HepG2 (cell line): ENCODE measurements at regions not wholly inside any gene's neighbourhood (a gene's known extent, or its start where the extent isn't known, plus 50 kb on each side); places are given as distances from the start of the nearest gene placed in this dataset.

Experiments
- ATAC-seq: fragments of 200-7000 bp; cut with Tn5 transposase; 3 replicates; pipeline ENCODE4 v1.9.1; 2020; ENCODE audit warnings: mild to moderate bottlenecking, moderate library complexity
- BruUV-seq: library from RNA; stranded (reverse); fragments of 400-500 nt; replicated peaks from 2 replicates; lab custom pipeline; 2021; lab: Mats Ljungman, UMichigan
- CTCF ChIA-PET: fragments of 300-600 bp; formaldehyde crosslinking; extraction: SDS; loops from one replicate; lab custom pipeline; 2021; ENCODE audit warnings: low total read pairs, inconsistent platforms, low intra/inter-chr PET ratio; lab: Yijun Ruan, JAX
- POLR2A ChIA-PET: fragments of 350-600 bp; sonication (Branson Sonifier 250); formaldehyde crosslinking; loops from one replicate; lab custom pipeline; 2020; ENCODE audit warnings: antibody characterized with exemption, inconsistent platforms; lab: Yijun Ruan, JAX
- DNase-seq: peaks from one replicate; pipeline ENCODE4 v3.0.0-alpha.2; 2015; ENCODE audit warnings: low spot score
- FAIRE-seq: peaks from 3 replicates; lab custom pipeline; 2011; peaks lifted over from hg19 to GRCh38; lab: Jason Lieb, UNC
- H2AFZ ChIP-seq: one replicate; pipeline ENCODE4 v1.6.1; 2011; ENCODE audit warnings: low read length, inconsistent platforms
- H3K27ac ChIP-seq: fragments of 300-600 bp; 3 replicates; pipeline ENCODE4 v1.8.0; 2011; ENCODE audit warnings: mixed run types, mild to moderate bottlenecking, mixed read lengths, low read length, inconsistent platforms; ENCODE audit not compliant: insufficient read depth; ENCODE audit errors: extremely low read length
- H3K27me3 ChIP-seq, 2 experiments: fragments of 200-600 bp in 1 of 2; 2 replicates in 1 of 2; 3 replicates in 1 of 2; pipeline versions ENCODE4 v1.6.0 to v1.8.0; 2011; ENCODE audit warnings: low read length in 2 of 2, mild to moderate bottlenecking in 2 of 2, moderate library complexity in 2 of 2, inconsistent platforms in 1 of 2; ENCODE audit not compliant: insufficient read depth in 2 of 2, control insufficient read depth in 1 of 2
- H3K36me3 ChIP-seq, 2 experiments: fragments of 200-600 bp in 1 of 2; replicated peaks in 1 of 2; 2 replicates in 1 of 2; 3 replicates in 1 of 2; pipeline versions ENCODE4 v1.5.1 to v1.8.0; 2011; ENCODE audit warnings: low read length in 2 of 2, inconsistent platforms in 1 of 2; ENCODE audit not compliant: insufficient read depth in 2 of 2, control insufficient read depth in 1 of 2
- H3K4me1 ChIP-seq: 2 replicates; pipeline ENCODE4 v1.5.1; 2012; ENCODE audit warnings: low read length, inconsistent platforms; ENCODE audit not compliant: insufficient read depth
- H3K4me2 ChIP-seq: 2 replicates; pipeline ENCODE4 v1.6.0; 2011; ENCODE audit warnings: low read depth, low read length, inconsistent platforms
- H3K4me3 ChIP-seq, 3 experiments: fragments of 200-600 bp in 1 of 3; sonication (generic), shearing (Covaris generic) in 1 of 3; replicated peaks in 1 of 3; 2 replicates each; pipeline ENCODE4 v1.5.1; 2011 to 2016; ENCODE audit warnings: low read length in 3 of 3, inconsistent platforms in 2 of 3, low read depth in 2 of 3, mild to moderate bottlenecking in 2 of 3, control low read depth in 1 of 3, mixed read lengths in 1 of 3; ENCODE audit not compliant: insufficient read depth in 1 of 3
- H3K79me2 ChIP-seq: one replicate; pipeline ENCODE4 v1.6.1; 2011; ENCODE audit warnings: low read length, inconsistent platforms; ENCODE audit not compliant: insufficient read depth
- H3K9ac ChIP-seq: 2 replicates; pipeline ENCODE4 v1.6.0; 2011; ENCODE audit warnings: mild to moderate bottlenecking, low read depth, low read length, inconsistent platforms; ENCODE audit not compliant: insufficient read depth
- H3K9me3 ChIP-seq: 2 replicates; pipeline ENCODE4 v1.5.1; 2012; ENCODE audit warnings: mild to moderate bottlenecking, low read length
- H4K20me1 ChIP-seq: 2 replicates; pipeline ENCODE4 v1.6.0; 2011; ENCODE audit warnings: inconsistent platforms, mild to moderate bottlenecking, low read length, moderate library complexity; ENCODE audit not compliant: insufficient read depth
- CBX2 ChIP-seq, 2 experiments: fragments of 200-600 bp in 1 of 2; sonication (generic); formaldehyde crosslinking in 1 of 2; IDR thresholded peaks; 2 replicates each; pipeline versions ENCODE4 v1.7.0 to v1.8.1; 2018 to 2022; ENCODE audit warnings: low read depth in 2 of 2, low read length in 1 of 2, mild to moderate bottlenecking in 1 of 2, missing genetic modification reagents in 1 of 2
- SP5 ChIP-seq: IDR thresholded peaks from 2 replicates; pipeline ENCODE4 v1.6.1; 2016; ENCODE audit warnings: low read depth, borderline replicate concordance
- SSRP1 ChIP-seq: IDR thresholded peaks from 2 replicates; pipeline ENCODE4 v1.6.1; 2016; ENCODE audit warnings: control low read depth
- ZC3H4 ChIP-seq: sonication (generic); formaldehyde crosslinking; IDR thresholded peaks from 2 replicates; pipeline ENCODE4 v1.4.0; 2020; ENCODE audit warnings: missing genetic modification reagents, borderline replicate concordance
- ZNF383 ChIP-seq: sonication (generic); formaldehyde crosslinking; IDR thresholded peaks from 2 replicates; pipeline ENCODE4 v1.4.0; 2020; ENCODE audit warnings: missing genetic modification reagents, mild to moderate bottlenecking, borderline replicate concordance
- ZNF550 ChIP-seq: sonication (generic); formaldehyde crosslinking; IDR thresholded peaks from 2 replicates; pipeline ENCODE4 v1.4.0; 2020; ENCODE audit warnings: mild to moderate bottlenecking, missing genetic modification reagents, borderline replicate concordance
- ZNF616 ChIP-seq: sonication (generic); formaldehyde crosslinking; IDR thresholded peaks from 2 replicates; pipeline ENCODE4 v1.5.0; 2020; ENCODE audit warnings: low read depth, mild to moderate bottlenecking, missing genetic modification reagents
- ZNF672 ChIP-seq: sonication (generic); formaldehyde crosslinking; IDR thresholded peaks from 2 replicates; pipeline ENCODE4 v1.8.1; 2022; ENCODE audit warnings: missing genetic modification reagents
- ZNF7 ChIP-seq: IDR thresholded peaks from 2 replicates; pipeline ENCODE4 v1.6.1; 2016; ENCODE audit warnings: missing biosample characterization, missing genetic modification reagents
- WGBS: methylation state at CpG from one replicate; pipeline ENCODE4 v1.1.6; 2017; ENCODE audit warnings: low lambda C conversion rate; 5-methylcytosine and 5-hydroxymethylcytosine counted together
- in situ Hi-C: cut with HindIII; loops from 2 replicates; pipeline ENCODE4 v1.10.0; 2017; ENCODE audit warnings: low pct_unique_long_range_greater_than_20kb; ENCODE audit not compliant: extremely low pct_ligation_motif_present
- intact Hi-C: fragments of 100-400 bp; cut with micrococcal nuclease; formaldehyde crosslinking; loops from one replicate; pipeline ENCODE4 v1.10.0; 2022; ENCODE audit not compliant: unreplicated experiment
- TF ChIP-seq, protein P1 (sequence below): sonication (generic); formaldehyde crosslinking; IDR thresholded peaks from 2 replicates; pipeline ENCODE4 v1.4.0; 2020; ENCODE audit warnings: missing genetic modification reagents

DNA sequence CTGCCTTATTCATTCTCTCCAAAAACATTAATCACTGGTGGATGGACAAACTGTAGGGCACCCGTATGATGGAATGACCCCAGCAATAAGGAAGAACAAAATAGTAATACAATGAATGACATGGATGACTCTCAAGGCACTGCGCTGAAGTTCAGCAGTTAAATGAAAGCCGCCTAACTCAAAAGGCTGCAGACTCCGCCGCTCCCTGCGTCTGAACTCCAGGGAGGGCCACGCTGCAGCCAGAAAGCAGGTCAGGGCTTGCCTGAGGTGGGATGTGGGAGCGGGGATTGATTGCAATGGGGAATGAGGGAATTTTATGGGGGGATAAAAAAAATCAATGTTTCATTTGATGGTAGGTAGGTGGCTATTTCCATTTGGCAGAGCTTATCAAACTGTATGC is 86.5 kb upstream of the LAPTM4A start:
- FAIRE-seq (no peak), DNase-seq (no peak), ATAC-seq (no peak)
- POLR2A ChIA-PET: interaction anchor here (3.1 kb wide), 1 partner anchor 87 kb away, joined by 27 read pairs; the partner anchor contains the start of gene SDC1
- TF ChIP-seq CBX2 (IDR thresholded peaks at IDR 0.05; ENCODE audit: low read depth, low read length) (no peak), CBX2 (CRISPR knock-in tag; IDR thresholded peaks at IDR 0.05; ENCODE audit: low read depth) (no peak), ZNF616 (CRISPR knock-in tag) (no peak), ZNF550 (no peak), SSRP1 (CRISPR knock-in tag) (no peak), ZNF383 (CRISPR knock-in tag) (no peak), ZC3H4 (no peak), ZNF7 (CRISPR knock-in tag) (peak; percentile 91), SP5 (CRISPR knock-in tag) (no peak), ZNF672 (no peak)
- TF ChIP-seq, protein P1, sequence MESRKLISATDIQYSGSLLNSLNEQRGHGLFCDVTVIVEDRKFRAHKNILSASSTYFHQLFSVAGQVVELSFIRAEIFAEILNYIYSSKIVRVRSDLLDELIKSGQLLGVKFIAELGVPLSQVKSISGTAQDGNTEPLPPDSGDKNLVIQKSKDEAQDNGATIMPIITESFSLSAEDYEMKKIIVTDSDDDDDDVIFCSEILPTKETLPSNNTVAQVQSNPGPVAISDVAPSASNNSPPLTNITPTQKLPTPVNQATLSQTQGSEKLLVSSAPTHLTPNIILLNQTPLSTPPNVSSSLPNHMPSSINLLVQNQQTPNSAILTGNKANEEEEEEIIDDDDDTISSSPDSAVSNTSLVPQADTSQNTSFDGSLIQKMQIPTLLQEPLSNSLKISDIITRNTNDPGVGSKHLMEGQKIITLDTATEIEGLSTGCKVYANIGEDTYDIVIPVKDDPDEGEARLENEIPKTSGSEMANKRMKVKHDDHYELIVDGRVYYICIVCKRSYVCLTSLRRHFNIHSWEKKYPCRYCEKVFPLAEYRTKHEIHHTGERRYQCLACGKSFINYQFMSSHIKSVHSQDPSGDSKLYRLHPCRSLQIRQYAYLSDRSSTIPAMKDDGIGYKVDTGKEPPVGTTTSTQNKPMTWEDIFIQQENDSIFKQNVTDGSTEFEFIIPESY (CRISPR knock-in tag): 0 out of 2 replicates have a peak, but pooled peaks have one; percentile 26
- Histone ChIP-seq H3K4me2 (no peak overlapping the region), H3K27ac (no peak overlapping the region), H3K36me3 (no peaks in the 10 kb centered on the region), H3K27me3 (peaks cover 6 to 58% of the 10 kb centered on the region in 2 experiments; a peak in 4 of 5 replicates), H3K4me3 (no peak overlapping the region), H3K9me3 (no peaks in the 10 kb centered on the region), H4K20me1 (no peaks in the 10 kb centered on the region), H3K4me1 (peaks cover 66% of the 10 kb centered on the region), H3K9ac (no peak overlapping the region), H2AFZ (no peak overlapping the region), H3K79me2 (no peaks in the 10 kb centered on the region)
- in situ Hi-C loops (loop anchor here (5.0 kb wide), 2 partner anchors 34 to 89 kb away; partner anchors contain the start of gene SDC1), intact Hi-C loops (loop anchor here (5.0 kb wide), 1 partner anchor 34 kb away; no protein-coding TSS in a partner anchor)
- CTCF ChIA-PET: no interaction called here
- no TSS peak for BruUV-seq
- 65% methylated on average over 8 of the region's 8 CpGs for WGBS
